HG03175 (cell line): ENCODE measurements at regions not wholly inside any gene's neighbourhood (a gene's known extent, or its start where the extent isn't known, plus 50 kb on each side); places are given as distances from the start of the nearest gene placed in this dataset.
"Not testable (repeated sequence)": the region's sequence is repeated elsewhere in the genome, so short reads cannot be mapped to it uniquely, and the experiment has no call there.

Experiments used
- ATAC-seq: cut with Tn5 transposase; IDR thresholded peaks from one replicate; pipeline ENCODE4 v1.9.1; 2021; ENCODE audit warnings: mild to moderate bottlenecking, moderate library complexity; ENCODE audit not compliant: unreplicated experiment

DNA sequence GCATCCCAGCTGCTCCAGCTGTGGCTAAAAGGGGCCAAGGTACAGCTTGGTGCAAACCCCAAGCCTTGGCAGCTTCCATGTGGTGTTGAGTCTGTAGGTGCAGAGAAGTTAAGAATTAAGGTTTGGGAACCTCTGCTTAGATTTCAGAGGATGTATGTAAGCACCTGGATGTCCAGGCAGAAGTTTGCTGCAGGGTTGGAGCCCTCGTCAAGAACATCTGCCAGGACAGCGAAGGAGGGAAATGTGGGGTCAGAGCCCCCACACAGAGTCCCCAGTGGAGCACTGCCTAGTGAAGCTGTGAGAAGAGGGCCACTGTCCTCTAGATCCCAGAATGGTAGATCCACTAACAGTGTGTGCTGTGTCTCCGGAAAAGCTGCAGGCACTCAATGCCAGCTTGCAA lies 236.2 kb upstream of the ADRA1B start:
- no peak for ATAC-seq

DNA sequence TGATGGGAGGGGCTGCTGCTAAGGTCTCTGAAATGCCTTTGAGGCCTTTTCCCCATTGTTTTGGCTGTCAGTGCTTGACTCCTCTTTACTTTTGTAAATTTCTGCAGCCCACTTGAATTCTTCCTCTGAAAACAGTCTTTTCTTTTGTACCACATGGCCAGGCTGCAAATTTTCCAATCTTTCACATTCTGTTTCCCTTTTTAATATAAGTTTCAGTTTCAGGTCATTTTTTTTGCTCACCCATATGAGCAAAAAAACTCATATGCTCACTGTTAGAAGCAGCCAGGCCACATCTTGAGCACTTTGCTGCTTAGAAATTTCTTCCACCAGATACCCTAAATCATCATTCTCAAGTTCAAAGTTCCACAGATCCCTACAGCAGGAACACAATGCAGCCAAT lies 234.6 kb upstream of the ADRA1B start:
- no peak for ATAC-seq

DNA sequence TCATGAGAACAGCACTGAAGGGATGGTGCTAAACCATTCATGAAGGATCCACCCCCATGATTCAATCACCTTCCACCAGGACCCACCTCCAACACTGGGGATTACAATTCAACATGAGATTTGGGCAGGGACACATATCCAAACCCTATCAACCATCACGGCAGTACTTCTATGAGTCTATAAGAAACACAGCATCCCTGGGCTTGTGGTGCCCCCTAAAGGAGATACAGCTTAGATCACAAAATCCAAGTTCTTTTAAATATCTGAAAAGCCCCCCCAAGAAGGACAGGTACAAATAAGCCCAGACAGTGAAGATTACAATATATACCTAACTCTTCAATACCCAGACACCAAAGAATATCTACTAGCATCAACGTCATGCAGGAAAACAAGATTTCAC lies 233.7 kb upstream of the ADRA1B start:
- no peak for ATAC-seq

DNA sequence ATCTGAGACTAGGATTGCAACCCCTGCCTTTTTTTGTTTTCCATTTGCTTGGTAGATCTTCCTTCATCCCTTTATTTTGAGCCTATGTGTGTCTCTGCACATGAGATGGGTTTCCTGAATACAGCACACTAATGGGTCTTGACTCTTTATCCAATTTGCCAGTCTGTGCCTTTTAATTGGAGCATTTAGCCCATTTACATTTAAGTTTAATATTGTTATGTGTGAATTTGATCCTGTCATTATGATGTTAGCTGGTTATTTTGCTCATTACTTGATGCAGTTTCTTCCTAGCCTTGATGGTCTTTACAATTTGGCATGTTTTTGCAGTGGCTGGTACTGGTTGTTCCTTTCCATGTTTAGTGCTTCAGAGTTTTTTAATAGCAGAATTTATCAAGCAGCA lies 228.4 kb upstream of the ADRA1B start:
- ATAC-seq, result not testable (repeated sequence)

DNA sequence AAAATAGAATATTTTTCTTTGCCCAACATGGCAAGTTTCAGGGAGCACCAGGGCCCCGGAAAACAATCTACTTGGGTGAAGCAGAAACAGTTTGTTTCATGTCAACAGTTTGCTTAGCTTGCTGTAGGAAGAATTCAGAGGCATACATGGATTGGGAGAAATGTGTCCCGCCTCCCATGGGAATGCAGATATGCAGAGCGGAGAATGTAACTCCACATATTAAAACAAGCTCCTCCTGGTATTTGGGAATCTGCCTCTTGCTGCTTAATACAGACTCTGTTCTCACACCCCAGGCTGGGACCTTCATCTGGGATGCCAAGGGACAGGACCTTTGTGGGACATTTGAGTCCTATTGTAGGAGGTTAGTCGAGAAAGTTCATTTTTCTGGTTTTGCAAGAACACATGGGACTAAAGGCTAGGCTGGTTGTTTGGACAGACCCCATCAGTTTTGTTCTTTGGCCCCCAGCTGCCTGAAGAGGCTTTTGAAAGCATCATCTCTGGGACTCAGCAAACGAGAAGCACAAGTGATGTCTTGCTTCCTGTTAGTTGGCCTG lies 220.5 kb upstream of the ADRA1B start:
- ATAC-seq, result no peak

DNA sequence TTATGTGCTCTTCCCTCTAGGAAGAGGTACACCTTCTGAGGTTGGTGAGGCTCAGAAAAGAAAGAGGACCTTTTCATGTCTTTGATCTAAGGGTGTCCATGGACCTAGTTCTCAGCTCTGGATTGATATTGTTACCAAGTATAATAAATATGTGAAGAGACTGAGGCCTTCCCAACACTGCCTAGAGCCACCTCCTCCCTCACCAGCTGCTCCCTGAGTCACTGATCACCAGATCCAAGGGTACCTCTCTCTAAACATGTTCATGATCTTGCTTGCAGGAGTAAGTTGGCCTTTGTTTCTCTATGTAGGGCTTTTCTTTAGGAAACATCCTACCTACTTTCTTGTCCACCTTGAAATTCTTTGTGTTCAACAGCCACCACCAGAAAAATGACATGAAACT lies 218.8 kb upstream of the ADRA1B start:
- no peak for ATAC-seq

DNA sequence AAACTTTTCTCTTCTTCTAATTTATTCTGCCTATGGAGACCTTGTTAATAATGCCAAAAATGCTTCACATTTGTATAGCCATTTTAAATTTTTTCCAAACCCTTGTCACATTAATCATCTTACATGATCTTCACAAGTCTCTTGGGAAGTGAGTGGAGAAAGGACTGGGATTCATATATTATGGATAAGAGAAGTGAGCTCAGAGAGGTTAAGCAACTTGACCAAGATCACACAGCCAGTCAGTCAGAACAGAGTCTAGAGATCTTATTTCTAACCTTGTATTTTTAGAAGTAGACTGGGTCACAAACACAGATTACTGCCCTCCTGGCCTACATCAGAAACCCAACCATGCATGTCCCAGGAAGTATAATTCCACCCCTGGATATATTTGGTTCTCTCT lies 218.0 kb upstream of the ADRA1B start:
- ATAC-seq, result no peak

DNA sequence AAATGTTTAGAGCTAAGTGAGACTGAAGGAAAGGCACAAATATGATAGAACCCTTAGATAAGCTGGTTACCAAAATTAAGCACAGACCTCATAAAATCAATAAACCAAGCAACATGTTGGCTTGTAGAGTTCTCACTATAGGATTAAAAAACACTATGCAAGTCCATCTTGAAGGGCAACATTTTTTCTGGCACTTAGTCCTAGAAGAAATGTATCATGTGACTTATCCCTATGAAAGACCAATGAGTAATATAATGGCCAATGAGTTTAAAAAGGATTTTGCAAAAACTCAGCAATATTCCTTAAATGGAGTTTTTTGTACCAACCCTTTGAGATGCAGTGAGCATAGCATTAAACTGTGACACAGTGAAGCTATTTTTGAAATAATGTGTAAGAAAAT lies 216.3 kb upstream of the ADRA1B start:
- ATAC-seq, result no peak

DNA sequence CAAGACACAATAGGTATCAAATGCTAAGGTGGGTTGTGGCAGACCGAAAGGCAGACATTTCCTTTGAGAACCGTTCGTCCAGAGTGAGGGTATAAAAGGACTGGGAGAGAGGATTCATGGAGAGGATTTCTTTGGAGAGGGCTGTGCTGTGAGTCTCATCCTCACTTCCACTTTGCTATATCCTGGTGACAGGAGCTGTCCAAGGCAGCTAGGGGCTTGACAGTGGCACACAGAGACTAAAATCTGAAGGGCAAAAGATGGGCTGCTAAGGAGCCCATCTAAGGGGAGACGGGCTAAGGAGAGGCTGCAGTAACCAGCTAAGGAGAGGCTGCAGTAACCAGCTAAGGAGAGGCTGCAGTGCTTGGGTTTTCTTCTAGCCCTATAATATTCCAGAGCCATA lies 214.0 kb upstream of the ADRA1B start:
- no peak for ATAC-seq

DNA sequence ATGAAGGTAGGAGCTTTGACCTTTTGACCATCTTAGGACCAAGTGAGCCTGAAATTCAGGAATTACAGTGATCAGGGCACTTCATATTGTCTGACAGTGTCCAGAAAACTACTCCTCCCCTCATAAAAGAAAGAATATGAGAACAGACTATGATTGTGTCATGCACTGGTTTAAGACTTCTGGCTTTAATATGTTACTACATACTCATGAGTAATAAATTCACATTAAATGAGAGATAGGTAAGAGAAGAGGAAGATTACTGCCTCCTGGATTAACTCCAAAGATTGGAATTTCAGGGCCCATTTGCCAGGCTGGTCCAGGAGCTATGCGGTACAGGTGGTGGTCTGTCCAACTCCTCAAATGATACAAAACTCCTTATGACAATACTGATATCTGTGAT lies 213.5 kb upstream of the ADRA1B start:
- ATAC-seq, result no peak

DNA sequence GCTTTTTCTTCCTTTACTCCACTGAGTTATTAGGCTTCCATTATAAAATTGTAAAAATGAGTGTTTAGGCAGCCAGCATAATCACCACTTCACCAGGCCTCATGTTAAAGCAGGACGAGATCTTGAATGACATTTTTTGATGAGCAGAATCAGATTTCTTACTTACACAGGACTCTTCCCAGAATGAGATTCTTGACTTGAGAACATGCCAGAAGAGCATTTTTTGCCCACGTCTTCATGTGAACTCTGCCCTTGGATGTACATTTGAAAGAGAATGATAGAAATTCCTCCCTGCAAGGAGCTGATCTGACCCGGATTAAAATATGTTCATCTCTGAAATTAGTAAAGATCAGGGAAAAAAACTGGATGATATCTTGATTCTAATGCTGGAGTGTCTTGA lies 212.1 kb upstream of the ADRA1B start:
- no peak for ATAC-seq

DNA sequence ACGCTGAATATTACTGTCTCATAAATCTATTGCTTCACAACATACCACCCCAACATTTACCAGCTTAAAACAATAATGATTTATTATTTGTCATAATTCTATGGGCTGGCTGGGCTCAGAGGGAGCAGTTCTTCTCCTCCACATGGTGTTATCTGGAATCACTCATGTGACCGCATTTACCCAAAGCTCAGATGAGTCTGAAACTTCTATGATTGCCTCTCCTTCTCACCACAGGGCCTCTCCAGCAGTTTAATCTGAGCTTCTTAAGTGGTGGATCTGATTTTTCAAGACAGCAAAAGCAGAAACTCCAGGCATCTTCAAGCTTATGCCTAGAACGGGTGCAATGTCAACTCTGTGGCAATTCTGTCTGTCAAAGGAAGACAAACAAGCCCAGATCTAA lies 210.3 kb upstream of the ADRA1B start:
- no peak for ATAC-seq

DNA sequence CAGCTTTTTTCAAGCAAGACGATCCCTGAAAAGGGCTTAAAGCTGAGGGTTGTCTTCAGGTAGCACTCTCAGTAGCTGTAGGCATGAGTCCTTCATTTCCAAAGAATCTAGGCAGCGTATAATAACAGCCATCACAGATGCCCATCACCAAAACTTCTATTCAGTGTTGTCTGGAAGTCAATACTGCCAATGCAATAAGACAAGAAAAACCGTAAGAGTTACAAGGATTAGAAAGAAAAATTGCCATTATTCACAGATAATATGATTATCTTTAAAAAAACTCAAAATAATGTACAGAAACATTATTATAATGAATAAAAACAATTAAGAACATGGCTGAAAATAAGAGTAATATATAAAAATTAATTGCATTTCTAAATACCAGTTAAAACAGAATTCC lies 208.2 kb upstream of the ADRA1B start:
- no peak for ATAC-seq

DNA sequence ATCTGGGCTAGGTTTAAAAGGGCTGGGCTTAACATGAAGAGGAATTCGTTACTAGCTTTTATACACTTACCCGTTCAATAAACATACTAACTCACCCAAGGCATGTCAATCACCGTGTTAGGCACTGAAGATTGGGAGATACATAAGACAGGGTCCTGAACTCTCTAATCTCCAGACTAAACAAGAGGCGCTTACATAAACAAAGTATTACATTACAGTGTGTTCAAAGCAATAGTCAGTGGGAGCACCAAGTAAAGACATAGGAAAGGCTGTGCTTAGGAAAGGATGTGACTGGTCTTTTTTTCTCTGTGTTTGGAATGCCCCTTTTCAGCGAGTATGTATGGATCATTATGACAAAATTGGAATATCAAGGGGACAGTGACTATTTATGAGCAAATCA lies 203.6 kb upstream of the ADRA1B start:
- ATAC-seq, result no peak

DNA sequence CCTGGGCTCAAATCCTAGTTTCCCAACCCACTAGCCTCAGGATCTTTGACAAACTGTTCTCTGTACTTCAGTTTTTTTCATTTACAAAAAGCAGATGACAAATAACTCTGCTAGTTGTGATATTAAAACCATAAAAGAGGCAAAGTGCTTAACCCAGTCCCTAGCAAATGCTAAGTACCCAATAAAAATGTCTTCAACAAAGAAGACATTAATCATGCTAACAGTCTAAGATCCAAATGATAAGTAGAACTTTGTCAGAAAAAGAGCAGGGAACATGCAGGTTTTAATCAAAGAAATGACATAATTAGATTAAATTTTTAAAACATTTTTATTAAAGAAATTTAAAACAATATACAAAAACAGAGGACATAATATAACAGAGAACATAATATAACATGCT lies 203.0 kb upstream of the ADRA1B start:
- no peak for ATAC-seq

DNA sequence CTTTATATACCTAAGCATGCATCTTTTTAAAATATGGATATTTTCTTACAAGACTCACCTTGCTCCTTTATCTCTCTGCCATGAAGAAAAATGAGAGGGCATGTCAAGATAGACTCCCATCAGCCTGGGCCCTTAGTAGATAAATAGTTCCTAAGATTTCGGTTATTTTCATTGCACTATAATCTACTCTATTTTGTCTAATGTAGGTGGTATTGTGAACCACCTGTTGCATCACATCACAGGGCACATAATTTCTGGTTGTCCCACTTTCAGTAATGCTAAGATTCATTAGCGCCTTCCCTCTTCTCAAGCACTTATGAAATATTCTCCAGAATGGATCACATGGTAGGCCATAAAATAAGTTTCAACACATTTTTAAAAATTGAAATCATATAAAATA lies 202.5 kb upstream of the ADRA1B start:
- ATAC-seq, result no peak

DNA sequence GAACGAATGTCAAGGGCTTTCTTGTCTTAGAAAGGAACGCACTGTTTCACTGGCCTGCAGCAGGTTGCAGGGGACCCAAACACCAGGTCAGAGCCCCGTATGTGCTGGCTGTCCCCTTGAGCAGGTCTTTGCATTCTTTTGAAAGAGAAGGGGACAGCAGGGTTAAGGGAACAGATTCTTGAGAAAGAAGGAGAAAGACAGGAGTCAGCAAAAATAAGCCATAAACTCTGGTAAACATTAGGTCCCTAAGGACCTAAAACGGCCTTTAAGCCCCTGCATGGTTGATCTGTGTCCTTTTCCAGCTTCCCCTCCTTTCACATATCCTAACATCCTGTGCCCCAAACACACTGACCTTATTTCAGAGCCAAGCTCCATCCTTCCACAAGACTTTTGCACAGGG lies 190.8 kb upstream of the ADRA1B start:
- no peak for ATAC-seq

DNA sequence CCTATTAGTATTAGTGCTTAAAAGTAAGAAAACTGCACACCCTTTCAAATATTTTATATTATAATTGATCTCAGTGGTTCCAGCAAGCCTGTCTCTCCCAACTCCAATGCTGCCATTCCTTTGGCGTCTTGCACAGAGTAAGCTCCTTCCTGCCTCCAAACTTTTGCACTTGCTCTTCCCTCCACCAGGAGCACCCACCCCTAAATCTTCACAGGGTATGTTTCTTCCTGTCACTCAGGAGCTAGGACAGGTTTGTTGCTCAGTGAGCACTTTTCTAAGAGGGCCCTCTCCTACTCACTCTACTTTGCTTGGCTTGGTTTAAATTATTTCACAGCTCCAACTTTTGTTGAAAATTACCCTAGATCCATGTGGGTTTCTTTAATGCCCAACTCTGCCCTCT lies 189.1 kb upstream of the ADRA1B start:
- ATAC-seq, result no peak

DNA sequence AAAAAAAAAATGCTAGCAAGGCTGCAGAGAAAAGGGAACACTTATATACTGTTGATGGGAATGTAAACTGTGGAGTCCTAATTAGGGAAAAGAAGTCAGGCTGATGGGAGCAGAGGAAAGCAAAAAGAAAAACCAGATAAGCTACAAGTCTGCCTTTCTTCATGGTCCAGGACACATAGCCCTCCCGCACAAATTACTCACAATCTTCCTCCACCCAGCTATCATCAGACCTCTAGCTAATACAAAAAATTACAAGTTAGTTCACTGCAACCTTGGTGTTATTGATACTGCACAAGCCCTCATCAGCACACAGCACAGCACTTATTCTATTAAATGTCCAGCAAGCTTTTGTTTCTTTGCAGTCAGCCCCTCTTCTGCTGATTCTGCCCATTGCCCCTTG lies 186.0 kb upstream of the ADRA1B start:
- no peak for ATAC-seq

DNA sequence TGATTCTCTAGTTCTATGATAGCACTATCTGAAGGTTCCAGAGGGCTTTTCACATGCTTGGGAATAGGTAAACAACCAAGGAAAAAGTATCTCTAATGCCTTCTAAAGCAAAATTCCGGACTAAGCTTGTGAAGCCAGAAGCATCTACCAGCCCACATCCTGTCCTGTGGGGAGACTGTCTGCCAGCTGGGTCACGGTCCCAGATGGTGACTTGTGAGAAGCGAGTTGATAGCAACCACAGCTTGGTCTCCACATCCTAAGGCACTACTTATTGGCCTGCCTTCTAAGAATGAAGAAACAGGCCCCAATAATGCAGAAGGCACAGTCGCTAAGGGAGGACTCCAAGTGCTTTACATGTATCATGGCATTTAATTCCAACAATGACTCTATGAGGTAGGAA lies 184.1 kb upstream of the ADRA1B start:
- no peak for ATAC-seq

DNA sequence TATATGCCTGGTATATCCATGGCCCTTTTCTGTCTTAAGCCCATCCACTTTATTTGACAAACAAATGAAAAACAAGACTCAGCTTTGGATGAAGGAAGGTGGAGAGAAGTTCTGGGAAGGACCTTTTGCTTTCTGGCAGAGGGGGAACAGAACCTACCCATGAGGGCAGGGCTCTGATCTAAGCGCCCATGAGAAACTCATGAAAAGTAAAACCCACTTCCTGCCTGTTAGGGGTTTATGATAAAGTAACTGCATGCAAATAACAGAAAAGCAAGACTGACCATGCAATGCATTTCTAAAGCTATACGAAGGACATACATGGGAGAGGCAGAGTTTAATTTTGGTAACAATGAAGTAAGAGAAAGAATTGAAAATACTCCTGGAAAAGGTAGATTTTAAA lies 181.9 kb upstream of the ADRA1B start:
- ATAC-seq, result no peak

DNA sequence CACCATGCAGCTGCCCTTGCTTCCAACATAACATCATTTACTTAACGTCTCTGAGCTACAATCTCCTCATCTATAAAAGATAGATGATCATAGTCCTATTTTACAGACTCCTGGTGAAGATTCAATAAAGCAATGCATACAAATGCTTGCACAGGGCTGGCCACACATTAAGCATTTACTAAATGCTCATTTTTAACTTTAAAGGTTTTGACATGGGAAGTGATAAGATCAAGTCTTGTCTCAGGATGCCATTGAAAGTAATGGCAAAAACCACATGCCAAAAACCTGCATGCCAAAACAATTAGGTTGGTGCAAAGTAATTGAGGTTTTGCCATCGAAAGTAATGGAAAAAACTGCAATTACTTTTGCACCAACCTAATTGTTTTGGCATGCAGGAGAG lies 181.2 kb upstream of the ADRA1B start:
- no peak for ATAC-seq

DNA sequence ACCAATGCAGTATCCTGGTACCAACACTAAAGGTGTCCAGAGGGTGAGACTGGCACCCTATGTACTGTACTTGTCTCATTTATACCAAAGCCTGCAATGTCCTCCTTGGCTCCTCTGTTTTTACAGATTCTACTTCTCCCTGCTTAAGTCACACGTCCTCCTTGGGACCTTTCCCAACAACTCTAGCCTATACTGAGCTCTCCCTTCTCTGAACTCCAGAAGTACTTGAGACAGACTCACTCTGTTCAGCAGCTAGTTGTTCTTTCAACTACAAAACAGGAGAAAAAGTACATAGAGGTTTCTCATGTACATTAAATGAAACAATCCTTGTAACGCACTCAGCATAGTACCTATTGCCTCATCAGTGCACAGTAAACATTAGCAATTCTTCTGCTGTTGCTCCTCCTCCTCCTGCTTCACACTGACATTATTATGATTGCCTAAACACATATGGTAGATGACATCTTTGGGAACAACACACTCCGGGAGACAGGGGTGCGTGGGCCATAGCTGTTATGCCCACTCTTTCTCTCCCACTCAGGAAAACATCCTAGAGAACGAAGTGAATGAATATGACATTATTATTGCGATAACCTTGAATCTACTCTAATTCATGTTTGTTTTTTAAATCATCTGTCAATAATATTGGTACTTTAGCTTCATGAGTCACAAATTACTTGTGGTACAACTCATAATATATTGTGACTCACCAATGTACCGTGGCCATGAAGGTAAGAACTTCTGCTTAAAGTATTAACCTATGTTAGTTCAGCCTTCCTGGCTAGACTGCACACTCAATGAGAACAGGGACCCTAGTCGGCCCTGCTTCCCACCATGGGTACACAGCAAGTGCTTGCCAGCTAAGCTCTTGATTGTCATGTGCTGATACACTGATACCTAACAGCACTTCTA lies 180.3 kb upstream of the ADRA1B start:
- ATAC-seq, result no peak
